ENCODE measurements at regions not wholly inside any gene's neighbourhood (a gene's known extent, or its start where the extent isn't known, plus 50 kb on each side); places are given as distances from the start of the nearest gene placed in this dataset.

DNA sequence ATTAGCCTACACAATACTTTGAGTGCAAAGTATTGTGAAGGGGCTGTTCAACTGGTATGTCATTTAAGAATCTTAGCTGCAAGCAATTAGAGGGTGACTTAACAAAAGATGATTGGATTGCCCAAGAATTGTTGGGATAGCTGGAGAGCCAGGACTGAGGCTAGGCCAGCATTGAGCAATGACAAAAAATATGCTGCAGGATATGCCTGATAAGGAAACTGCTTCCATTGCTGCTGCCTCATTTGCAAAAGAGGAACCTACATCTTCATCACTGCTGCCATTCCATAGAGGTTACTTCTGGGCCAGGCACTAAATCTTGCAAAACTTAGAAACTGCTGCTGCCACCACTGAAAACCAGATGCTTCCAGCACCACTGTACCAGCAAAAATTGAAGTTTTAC lies 108.0 kb upstream of the TBC1D5 start:
- TF ChIP-seq TAF1 (IDR thresholded peaks at IDR 0.05; ENCODE audit: low read depth, low read length) (no peak), POLR2A (IDR thresholded peaks at IDR 0.05; ENCODE audit: low read depth, low read length) (no peak), POLR2AphosphoS5 (IDR thresholded peaks at IDR 0.05; ENCODE audit: low read depth, low read length) (no peak), SPI1 (IDR thresholded peaks at IDR 0.05; ENCODE audit: low read depth, low read length) (no peak), POU2F2 (IDR thresholded peaks at IDR 0.05; ENCODE audit: low read depth, low read length) (no peak), PAX5 (IDR thresholded peaks at IDR 0.05; ENCODE audit: insufficient read depth, low read length, severe bottlenecking) (no peak)

Data from GM12891 (cell line).